Fibroblast of lung (primary cell): ENCODE measurements at regions not wholly inside any gene's neighbourhood (a gene's known extent, or its start where the extent isn't known, plus 50 kb on each side); places are given as distances from the start of the nearest gene placed in this dataset.

Experiments used
- EZH2 ChIP-seq: IDR thresholded peaks from 2 replicates; pipeline ENCODE4 v1.5.1; 2012; ENCODE audit warnings: low read length, control low read depth, mild to moderate bottlenecking; ENCODE audit errors: missing control alignments
- TF ChIP-seq, protein P1 (sequence below), 2 donors: IDR thresholded peaks in 1 of 2; conservative IDR thresholded peaks in 1 of 2; 1 replicate in 1 of 2; 2 replicates in 1 of 2; pipeline ENCODE4 v1.5.1; 2011 to 2012; ENCODE audit warnings: low read length in 2 of 2, control low read depth in 1 of 2, inconsistent platforms in 1 of 2, low read depth in 1 of 2, mild to moderate bottlenecking in 1 of 2

DNA sequence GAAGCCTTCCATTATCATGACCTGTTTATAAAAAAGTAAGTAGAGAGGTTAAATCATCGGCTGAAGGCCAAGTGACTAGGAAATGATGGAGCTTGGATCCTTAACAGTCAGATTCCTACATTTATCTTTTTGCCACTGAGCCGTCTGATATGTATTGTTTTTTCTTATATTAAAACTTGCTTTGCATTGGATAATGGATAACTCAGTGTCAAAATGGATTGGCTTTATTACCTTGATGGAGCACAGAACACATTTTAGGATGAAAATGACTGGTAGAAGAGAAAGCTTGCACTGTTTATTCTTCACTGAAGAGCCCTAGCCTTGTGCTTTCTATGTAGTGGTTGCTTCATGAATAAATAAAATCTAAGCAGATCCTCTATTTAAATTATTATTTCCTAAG is 54.2 kb upstream of the TSPAN5 start:
- TF ChIP-seq, protein P1, sequence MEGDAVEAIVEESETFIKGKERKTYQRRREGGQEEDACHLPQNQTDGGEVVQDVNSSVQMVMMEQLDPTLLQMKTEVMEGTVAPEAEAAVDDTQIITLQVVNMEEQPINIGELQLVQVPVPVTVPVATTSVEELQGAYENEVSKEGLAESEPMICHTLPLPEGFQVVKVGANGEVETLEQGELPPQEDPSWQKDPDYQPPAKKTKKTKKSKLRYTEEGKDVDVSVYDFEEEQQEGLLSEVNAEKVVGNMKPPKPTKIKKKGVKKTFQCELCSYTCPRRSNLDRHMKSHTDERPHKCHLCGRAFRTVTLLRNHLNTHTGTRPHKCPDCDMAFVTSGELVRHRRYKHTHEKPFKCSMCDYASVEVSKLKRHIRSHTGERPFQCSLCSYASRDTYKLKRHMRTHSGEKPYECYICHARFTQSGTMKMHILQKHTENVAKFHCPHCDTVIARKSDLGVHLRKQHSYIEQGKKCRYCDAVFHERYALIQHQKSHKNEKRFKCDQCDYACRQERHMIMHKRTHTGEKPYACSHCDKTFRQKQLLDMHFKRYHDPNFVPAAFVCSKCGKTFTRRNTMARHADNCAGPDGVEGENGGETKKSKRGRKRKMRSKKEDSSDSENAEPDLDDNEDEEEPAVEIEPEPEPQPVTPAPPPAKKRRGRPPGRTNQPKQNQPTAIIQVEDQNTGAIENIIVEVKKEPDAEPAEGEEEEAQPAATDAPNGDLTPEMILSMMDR (conservative IDR thresholded peaks at IDR 0.05 in 1 of 2, IDR thresholded peaks at IDR 0.05 in 1 of 2; ENCODE audit: low read depth in 1 of 2, low read length in 2 of 2), result no peak
- no peak for TF ChIP-seq EZH2
